ENCODE measurements at regions not wholly inside any gene's neighbourhood (a gene's known extent, or its start where the extent isn't known, plus 50 kb on each side); places are given as distances from the start of the nearest gene placed in this dataset.

DNA sequence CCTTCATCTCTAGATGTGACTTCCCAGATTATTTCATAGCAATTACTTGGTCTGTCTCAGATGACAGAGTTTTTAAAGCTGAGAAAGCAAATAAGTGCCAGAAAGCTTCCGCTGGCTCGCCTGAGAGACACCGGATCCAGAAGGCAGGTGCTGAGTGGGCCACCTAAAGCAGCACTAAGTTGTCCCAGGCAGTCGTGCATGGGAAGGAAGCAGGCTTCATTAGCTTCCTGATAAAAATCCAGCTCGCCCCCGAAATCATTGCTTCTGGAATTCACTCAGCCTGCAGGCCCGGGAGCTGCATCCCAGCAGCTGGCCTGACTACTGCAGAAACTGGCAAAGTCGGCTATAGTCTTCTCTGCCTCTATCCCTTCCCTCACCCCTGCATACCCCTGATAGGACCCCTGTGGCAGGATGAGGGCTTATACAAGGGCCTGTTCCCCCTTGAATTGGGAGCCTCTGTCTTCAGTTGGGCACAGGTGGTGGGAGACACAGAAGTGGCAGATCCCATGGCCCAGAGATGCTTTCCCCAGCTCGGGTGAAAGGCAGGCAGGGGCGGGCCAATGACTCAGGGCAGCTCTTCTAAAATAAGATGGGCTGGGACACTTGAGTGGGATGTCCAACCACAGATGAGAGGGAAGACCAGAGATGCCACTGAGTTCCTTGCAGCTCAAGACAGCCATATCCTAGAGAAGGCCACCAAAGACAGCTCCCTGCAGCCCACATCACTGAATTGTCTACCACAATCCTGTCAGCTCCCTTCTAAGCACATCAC is 262.4 kb upstream of the PKDCC start:
- TF ChIP-seq, protein P1, sequence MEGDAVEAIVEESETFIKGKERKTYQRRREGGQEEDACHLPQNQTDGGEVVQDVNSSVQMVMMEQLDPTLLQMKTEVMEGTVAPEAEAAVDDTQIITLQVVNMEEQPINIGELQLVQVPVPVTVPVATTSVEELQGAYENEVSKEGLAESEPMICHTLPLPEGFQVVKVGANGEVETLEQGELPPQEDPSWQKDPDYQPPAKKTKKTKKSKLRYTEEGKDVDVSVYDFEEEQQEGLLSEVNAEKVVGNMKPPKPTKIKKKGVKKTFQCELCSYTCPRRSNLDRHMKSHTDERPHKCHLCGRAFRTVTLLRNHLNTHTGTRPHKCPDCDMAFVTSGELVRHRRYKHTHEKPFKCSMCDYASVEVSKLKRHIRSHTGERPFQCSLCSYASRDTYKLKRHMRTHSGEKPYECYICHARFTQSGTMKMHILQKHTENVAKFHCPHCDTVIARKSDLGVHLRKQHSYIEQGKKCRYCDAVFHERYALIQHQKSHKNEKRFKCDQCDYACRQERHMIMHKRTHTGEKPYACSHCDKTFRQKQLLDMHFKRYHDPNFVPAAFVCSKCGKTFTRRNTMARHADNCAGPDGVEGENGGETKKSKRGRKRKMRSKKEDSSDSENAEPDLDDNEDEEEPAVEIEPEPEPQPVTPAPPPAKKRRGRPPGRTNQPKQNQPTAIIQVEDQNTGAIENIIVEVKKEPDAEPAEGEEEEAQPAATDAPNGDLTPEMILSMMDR (IDR thresholded peaks at IDR 0.05; ENCODE audit: control insufficient read depth, insufficient read depth, low read depth, low read length, missing control alignments) = no peak
- no peak for DNase-seq (ENCODE audit: low read depth)
- H3K4me3 ChIP-seq (ENCODE audit: control insufficient read depth, low read depth, low read length) = no peak overlapping the region

DNA sequence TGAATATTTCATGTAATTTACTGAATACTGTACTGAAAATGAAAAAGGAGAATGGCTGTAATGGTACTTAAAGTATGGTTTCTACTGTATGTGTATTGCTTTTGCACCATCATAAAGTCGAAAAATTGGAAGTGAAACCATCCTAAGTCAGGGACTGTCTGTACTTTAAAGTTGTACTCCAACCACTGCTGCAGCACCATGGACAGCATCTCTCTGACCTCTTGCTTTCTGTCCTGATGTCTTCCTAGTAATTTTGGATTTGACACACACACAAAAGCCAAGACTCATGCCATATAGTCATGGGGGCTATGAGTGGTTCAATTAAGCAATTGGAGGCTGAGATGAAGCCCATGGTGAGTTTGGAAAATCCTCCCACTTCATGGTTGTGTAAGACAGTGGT is 256.3 kb upstream of the PKDCC start:
- TF ChIP-seq, protein P1 (IDR thresholded peaks at IDR 0.05; ENCODE audit: control insufficient read depth, insufficient read depth, low read depth, low read length, missing control alignments) = no peak
- DNase-seq (ENCODE audit: low read depth) = no peak
- no peak overlapping the region for H3K4me3 ChIP-seq (ENCODE audit: control insufficient read depth, low read depth, low read length)

DNA sequence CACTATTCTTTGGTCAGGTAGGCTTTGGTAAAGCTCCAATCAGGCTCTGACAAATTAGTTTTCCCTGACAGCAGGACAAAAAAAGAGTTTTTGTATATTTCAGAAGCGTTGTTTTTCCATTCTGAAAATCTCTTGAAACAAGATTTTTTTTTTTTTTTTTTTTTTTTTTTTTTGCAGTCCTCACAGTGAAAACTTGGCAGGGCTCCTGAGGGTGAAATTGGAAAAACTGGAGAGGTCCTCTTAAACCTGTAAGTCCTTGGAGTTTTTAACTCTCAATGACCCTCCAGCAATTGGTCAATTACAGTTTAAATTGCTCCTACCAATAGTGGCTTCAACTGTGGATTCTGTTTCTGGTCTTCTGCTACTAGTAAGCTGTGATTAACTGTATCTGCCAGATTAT is 244.5 kb upstream of the PKDCC start:
- TF ChIP-seq, protein P1 (IDR thresholded peaks at IDR 0.05; ENCODE audit: control insufficient read depth, insufficient read depth, low read depth, low read length, missing control alignments) = no peak
- H3K4me3 ChIP-seq (ENCODE audit: control insufficient read depth, low read depth, low read length) = no peak overlapping the region
- no peak for DNase-seq (ENCODE audit: low read depth)

DNA sequence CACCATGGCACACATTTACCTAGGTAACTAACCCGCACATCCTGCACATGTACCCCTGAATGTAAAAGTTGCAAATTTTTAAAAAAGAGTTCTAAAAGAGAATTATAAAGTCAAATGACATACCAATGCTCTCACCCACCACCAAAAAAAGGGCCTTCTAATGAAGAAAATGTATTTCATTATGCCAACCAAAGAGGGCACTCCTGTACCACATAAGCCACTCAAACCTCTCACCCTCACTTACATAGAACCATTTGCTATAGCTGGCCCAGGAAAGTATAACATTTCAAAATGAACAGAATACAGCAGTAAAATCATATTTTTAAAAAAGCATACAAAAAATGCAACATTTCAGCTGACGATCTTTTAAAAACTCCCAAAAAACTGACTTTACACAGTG is 241.5 kb upstream of the PKDCC start:
- DNase-seq (ENCODE audit: low read depth) = no peak
- no peak overlapping the region for H3K4me3 ChIP-seq (ENCODE audit: control insufficient read depth, low read depth, low read length)
- TF ChIP-seq, protein P1 (IDR thresholded peaks at IDR 0.05; ENCODE audit: control insufficient read depth, insufficient read depth, low read depth, low read length, missing control alignments) = no peak

DNA sequence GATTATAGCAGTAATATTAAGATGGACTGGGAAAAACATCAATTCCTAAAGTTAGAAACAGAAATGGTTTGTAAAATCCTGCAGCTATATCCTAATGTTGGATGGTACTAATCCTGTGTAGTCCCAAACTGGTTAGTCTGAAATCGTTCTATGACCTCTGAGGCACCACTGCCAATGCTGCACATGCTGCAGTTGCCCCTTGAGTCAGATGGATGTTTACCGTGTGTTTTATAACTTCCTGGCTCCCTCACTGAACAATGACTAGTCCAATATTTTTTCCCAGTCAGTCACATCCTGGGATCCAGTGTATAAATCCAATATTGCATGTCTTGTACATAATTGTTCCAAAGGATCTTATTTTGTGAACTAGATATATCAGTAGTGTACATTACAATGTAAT is 226.7 kb upstream of the PKDCC start:
- DNase-seq (ENCODE audit: low read depth) = no peak
- TF ChIP-seq, protein P1 (IDR thresholded peaks at IDR 0.05; ENCODE audit: control insufficient read depth, insufficient read depth, low read depth, low read length, missing control alignments) = no peak
- H3K4me3 ChIP-seq (ENCODE audit: control insufficient read depth, low read depth, low read length) = no peak overlapping the region

DNA sequence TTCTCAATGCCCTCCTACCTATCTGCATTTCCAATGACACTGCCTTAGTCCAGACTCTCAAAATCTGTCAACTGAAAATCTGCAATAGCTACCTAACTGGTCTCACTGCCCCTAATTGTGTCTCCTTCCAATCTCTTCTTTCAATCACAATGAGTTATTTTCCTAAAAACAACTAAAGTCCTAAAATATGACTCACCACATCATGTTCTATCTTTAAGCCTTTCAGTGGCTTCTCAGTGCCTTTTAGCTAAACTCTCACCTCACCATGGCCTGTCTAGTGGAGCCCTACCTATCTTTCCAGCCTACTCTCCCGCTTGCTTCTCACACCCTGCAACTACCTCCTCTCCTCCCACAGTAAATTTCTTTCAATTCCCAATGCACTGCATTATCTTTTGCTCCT is 220.9 kb upstream of the PKDCC start:
- TF ChIP-seq, protein P1 (IDR thresholded peaks at IDR 0.05; ENCODE audit: control insufficient read depth, insufficient read depth, low read depth, low read length, missing control alignments) = no peak
- H3K4me3 ChIP-seq (ENCODE audit: control insufficient read depth, low read depth, low read length) = no peak overlapping the region
- no peak for DNase-seq (ENCODE audit: low read depth)
